Adrenal gland (tissue), 9 donors: ENCODE measurements at regions not wholly inside any gene's neighbourhood (a gene's known extent, or its start where the extent isn't known, plus 50 kb on each side); places are given as distances from the start of the nearest gene placed in this dataset.

ENCODE experiments used
- DNase-seq, 7 donors: peaks; one replicate each; pipeline ENCODE4 v3.0.0-alpha.2; 2019 to 2020
- H3K27ac ChIP-seq, 5 donors: fragments of 200-600 bp; sonication (generic) in 4 of 5; 1 replicate in 3 of 5; 2 replicates in 2 of 5; pipeline versions ENCODE4 v1.5.1 to v1.8.0; 2016 to 2020; ENCODE audit warnings: mild to moderate bottlenecking in 1 of 5
- H3K27me3 ChIP-seq: fragments of 200-600 bp; 2 replicates; pipeline ENCODE4 v1.8.0; 2021
- H3K36me3 ChIP-seq, 2 donors: fragments of 200-600 bp; replicated peaks in 1 of 2; 1 replicate in 1 of 2; 2 replicates in 1 of 2; pipeline versions ENCODE4 v1.5.1 to v1.8.0; 2018 to 2022
- H3K4me1 ChIP-seq, 2 donors: fragments of 200-600 bp; replicated peaks in 1 of 2; 1 replicate in 1 of 2; 2 replicates in 1 of 2; pipeline versions ENCODE4 v1.5.1 to v1.8.0; 2018 to 2021
- H3K4me3 ChIP-seq, 4 donors: fragments of 200-600 bp; sonication (generic) in 3 of 4; one replicate each; pipeline ENCODE4 v1.5.1; 2016 to 2018
- H3K9me3 ChIP-seq, 3 donors: fragments of 200-600 bp; sonication (generic) in 1 of 3; replicated peaks in 1 of 3; 1 replicate in 2 of 3; 2 replicates in 1 of 3; pipeline versions ENCODE4 v1.5.1 to v1.8.0; 2016 to 2021
- CTCF ChIP-seq, 6 experiments: fragments of 450-650 bp in 4 of 6; fragments of 200-600 bp in 2 of 6; sonication (generic) in 1 of 6; IDR thresholded peaks; 1 replicate in 5 of 6; 2 replicates in 1 of 6; pipeline versions ENCODE4 v1.5.1 to v1.8.0; 2016 to 2021; ENCODE audit warnings: antibody characterized with exemption in 6 of 6, mild to moderate bottlenecking in 2 of 6, moderate library complexity in 1 of 6
- POLR2A ChIP-seq, 2 donors: fragments of 450-650 bp; IDR thresholded peaks; one replicate each; pipeline ENCODE4 v1.6.1; 2017; ENCODE audit warnings: antibody characterized with exemption in 2 of 2, mild to moderate bottlenecking in 2 of 2, moderate library complexity in 1 of 2
- WGBS, 4 donors: extraction: QIAGEN DNeasy Blood & Tissue Kit in 2 of 4; methylation state at CpG; one replicate each; pipeline versions ENCODE4 v1.1.5 to v1.1.7; 2013 to 2017; 5-methylcytosine and 5-hydroxymethylcytosine counted together
- intact Hi-C, 2 donors: fragments of 100-400 bp; cut with DNase I; formaldehyde crosslinking; loops; one replicate each; pipeline versions ENCODE4 v1.14.1 to v1.15.0; 2022 to 2023
- donor health status: healthy with polysubstance abuse.
- donor health status: Bipolar disorder and iron deficiency.
- donor health status: DM: yes; HTN: yes; CAD: no.
- donor health status: DM: no; HTN: no; CAD: no.
- donor health status: DM: no; HTN: no; CAD: no.

GRCh38 chr14:98118749-98119148 lies 1153.2 kb downstream of the BCL11B start:
- TF ChIP-seq POLR2A (IDR thresholded peaks at IDR 0.05) (no peak), CTCF (IDR thresholded peaks at IDR 0.05) (no peak)
- no peak for DNase-seq
- no peaks in the 10 kb centered on the region for H3K9me3 ChIP-seq
- H3K36me3 ChIP-seq = no peaks in the 10 kb centered on the region
- no peaks in the 10 kb centered on the region for H3K4me1 ChIP-seq
- intact Hi-C loops = no loop called here
- no peaks in the 10 kb centered on the region for H3K27me3 ChIP-seq
- H3K27ac ChIP-seq = no peak overlapping the region
- H3K4me3 ChIP-seq = no peak overlapping the region

GRCh38 chr14:98119739-98120138 lies 1152.3 kb downstream of the BCL11B start:
- TF ChIP-seq POLR2A (IDR thresholded peaks at IDR 0.05) (no peak), CTCF (IDR thresholded peaks at IDR 0.05) (no peak)
- Histone ChIP-seq H3K27me3 (no peaks in the 10 kb centered on the region), H3K9me3 (no peaks in the 10 kb centered on the region), H3K27ac (no peak overlapping the region), H3K36me3 (no peaks in the 10 kb centered on the region), H3K4me1 (no peaks in the 10 kb centered on the region), H3K4me3 (no peak overlapping the region)
- DNase-seq = no peak
- intact Hi-C loops = no loop called here
- WGBS, 4 donors = 55 to 95% (median 77%) methylated on average over 4 of the region's 4 CpGs

GRCh38 chr14:98120831-98121464 lies 1151.0 kb downstream of the BCL11B start:
- Histone ChIP-seq H3K4me3 (no peak overlapping the region), H3K27ac (no peak overlapping the region), H3K4me1 (no peaks in the 10 kb centered on the region), H3K27me3 (no peaks in the 10 kb centered on the region), H3K36me3 (no peaks in the 10 kb centered on the region), H3K9me3 (peaks cover 0 to 3% (median 0%) of the 10 kb centered on the region in 3 donors)
- DNase-seq = peak in 1 of 7 donors; percentile 3
- intact Hi-C loops = no loop called here
- WGBS, 4 donors = 82 to 87% (median 84%) methylated on average over 6 of the region's 6 CpGs
- TF ChIP-seq POLR2A (IDR thresholded peaks at IDR 0.05) = no peak
- no peak for TF ChIP-seq CTCF (IDR thresholded peaks at IDR 0.05)

- Histone ChIP-seq H3K4me3 (no peak overlapping the region), H3K4me1 (no peaks in the 10 kb centered on the region), H3K36me3 (no peaks in the 10 kb centered on the region), H3K27ac (no peak overlapping the region), H3K9me3 (peaks cover 0 to 3% (median 0%) of the 10 kb centered on the region in 3 donors), H3K27me3 (no peaks in the 10 kb centered on the region)
- intact Hi-C loops = no loop called here
- no peak for DNase-seq
- TF ChIP-seq CTCF (IDR thresholded peaks at IDR 0.05) (no peak), POLR2A (IDR thresholded peaks at IDR 0.05) (no peak)
- WGBS, 4 donors = 78 to 90% (median 85%) methylated on average over 4 of the region's 4 CpGs
These were observed 1149.5 kb downstream of the BCL11B start for GRCh38 chr14:98122527-98122926.
